Pancreas (tissue), 10 donors: ENCODE measurements at regions not wholly inside any gene's neighbourhood (a gene's known extent, or its start where the extent isn't known, plus 50 kb on each side); places are given as distances from the start of the nearest gene placed in this dataset.
"Not testable (repeated sequence)": the region's sequence is repeated elsewhere in the genome, so short reads cannot be mapped to it uniquely, and the experiment has no call there.

Experiments used
- ATAC-seq, 4 donors: fragments of 200-7000 bp; cut with Tn5 transposase; one replicate each; pipeline versions ENCODE4 v1.8.0 to v1.9.1; 2020; ENCODE audit warnings: mild to moderate bottlenecking in 4 of 4, moderate library complexity in 4 of 4
- DNase-seq, 6 donors: peaks; one replicate each; pipeline ENCODE4 v3.0.0-alpha.2; 2020
- FAIRE-seq: peaks from 2 replicates; lab custom pipeline; 2012; peaks lifted over from hg19 to GRCh38; lab: Jason Lieb, UNC
- H3K27ac ChIP-seq, 4 donors: fragments of 200-600 bp; sonication (generic); 1 replicate in 3 of 4; 2 replicates in 1 of 4; pipeline versions ENCODE4 v1.5.0 to v1.8.0; 2020
- H3K27me3 ChIP-seq, 4 donors: fragments of 200-600 bp; one replicate each; pipeline ENCODE4 v1.8.0; 2021
- H3K36me3 ChIP-seq, 3 donors: fragments of 200-600 bp; sonication (generic) in 1 of 3; one replicate each; pipeline versions ENCODE4 v1.5.0 to v1.8.0; 2020 to 2021
- H3K4me1 ChIP-seq, 3 donors: fragments of 200-600 bp; one replicate each; pipeline ENCODE4 v1.8.0; 2021
- H3K4me3 ChIP-seq, 4 donors: fragments of 200-600 bp; sonication (generic) in 2 of 4; one replicate each; pipeline versions ENCODE4 v1.5.0 to v1.8.0; 2020 to 2021
- H3K9me3 ChIP-seq, 4 donors: fragments of 200-600 bp; one replicate each; pipeline ENCODE4 v1.8.0; 2021
- WGBS, 2 donors: extraction: QIAGEN DNeasy Blood & Tissue Kit; methylation state at CpG; one replicate each; pipeline ENCODE4 v1.1.7; 2013; 5-methylcytosine and 5-hydroxymethylcytosine counted together
- intact Hi-C, 3 donors: fragments of 100-400 bp; cut with DNase I; formaldehyde crosslinking; loops; one replicate each; pipeline versions ENCODE4 v1.11.1 to v1.14.2; 2022
- TF ChIP-seq, protein P1 (sequence below), 4 donors: fragments of 200-600 bp; sonication (generic) in 3 of 4; IDR thresholded peaks; one replicate each; pipeline versions ENCODE4 v1.5.0 to v1.8.0; 2021; ENCODE audit warnings: antibody characterized with exemption in 4 of 4
- donor health status: healthy with polysubstance abuse.
- donor health status: DM: no; HTN: no; CAD: no; lungs with moderate emphysema.
- donor health status: DM: no; HTN: no; CAD: no.
- donor health status: control.
- donor health status: control.
- donor health status: Bipolar disorder and iron deficiency.
- donor health status: DM: yes; HTN: yes; CAD: no.
- donor health status: DM: no; HTN: no; CAD: no.
- donor health status: DM: no; HTN: no; CAD: no.
- donor health status: DM: yes; HTN: yes; CAD: no.

DNA sequence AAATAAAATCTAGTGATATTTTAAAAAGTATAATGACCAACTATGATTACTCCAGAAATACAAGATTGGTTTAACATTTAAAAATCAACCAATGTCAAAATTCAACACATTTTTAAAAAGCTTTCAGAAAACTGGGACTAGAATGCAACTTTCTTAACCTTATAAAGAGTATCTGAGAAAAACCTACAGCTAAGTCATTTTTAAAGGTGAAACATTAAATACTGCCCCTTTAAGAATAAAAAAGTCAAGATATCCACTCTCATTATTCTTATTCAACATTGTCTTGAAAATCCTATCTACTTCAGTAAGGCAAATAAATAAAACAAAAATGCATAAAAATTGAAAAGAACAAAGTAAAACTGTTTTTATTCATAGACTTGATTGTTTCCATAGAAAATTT, 673.2 kb downstream of the UQCRFS1 start:
- TF ChIP-seq, protein P1, sequence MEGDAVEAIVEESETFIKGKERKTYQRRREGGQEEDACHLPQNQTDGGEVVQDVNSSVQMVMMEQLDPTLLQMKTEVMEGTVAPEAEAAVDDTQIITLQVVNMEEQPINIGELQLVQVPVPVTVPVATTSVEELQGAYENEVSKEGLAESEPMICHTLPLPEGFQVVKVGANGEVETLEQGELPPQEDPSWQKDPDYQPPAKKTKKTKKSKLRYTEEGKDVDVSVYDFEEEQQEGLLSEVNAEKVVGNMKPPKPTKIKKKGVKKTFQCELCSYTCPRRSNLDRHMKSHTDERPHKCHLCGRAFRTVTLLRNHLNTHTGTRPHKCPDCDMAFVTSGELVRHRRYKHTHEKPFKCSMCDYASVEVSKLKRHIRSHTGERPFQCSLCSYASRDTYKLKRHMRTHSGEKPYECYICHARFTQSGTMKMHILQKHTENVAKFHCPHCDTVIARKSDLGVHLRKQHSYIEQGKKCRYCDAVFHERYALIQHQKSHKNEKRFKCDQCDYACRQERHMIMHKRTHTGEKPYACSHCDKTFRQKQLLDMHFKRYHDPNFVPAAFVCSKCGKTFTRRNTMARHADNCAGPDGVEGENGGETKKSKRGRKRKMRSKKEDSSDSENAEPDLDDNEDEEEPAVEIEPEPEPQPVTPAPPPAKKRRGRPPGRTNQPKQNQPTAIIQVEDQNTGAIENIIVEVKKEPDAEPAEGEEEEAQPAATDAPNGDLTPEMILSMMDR (IDR thresholded peaks at IDR 0.05): no peak
- ATAC-seq (no peak), DNase-seq (no peak), FAIRE-seq (no peak)
- no peaks in the 10 kb centered on the region for H3K4me1 ChIP-seq
- no peak overlapping the region for H3K4me3 ChIP-seq
- peaks cover 0 to 5% (median 0%) of the 10 kb centered on the region in 4 donors for H3K9me3 ChIP-seq
- no peak overlapping the region for H3K27ac ChIP-seq
- H3K36me3 ChIP-seq: no peaks in the 10 kb centered on the region
- no peaks in the 10 kb centered on the region for H3K27me3 ChIP-seq
- intact Hi-C loops: no loop called here

DNA sequence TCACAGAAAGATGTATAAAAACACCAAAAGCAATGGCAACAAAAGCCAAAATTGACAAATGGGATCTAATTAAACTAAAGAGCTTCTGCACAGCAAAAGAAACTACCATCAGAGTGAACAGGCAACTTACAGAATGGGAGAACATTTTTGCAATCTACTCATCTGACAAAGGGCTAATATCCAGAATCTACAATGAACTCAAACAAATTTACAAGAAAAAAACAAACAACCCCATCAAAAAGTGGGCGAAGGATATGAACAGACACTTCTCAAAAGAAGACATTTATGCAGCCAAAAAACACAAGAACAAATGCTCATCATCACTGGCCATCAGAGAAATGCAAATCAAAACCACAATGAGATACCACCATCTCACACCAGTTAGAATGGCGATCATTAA, 674.4 kb downstream of the UQCRFS1 start:
- ATAC-seq, FAIRE-seq, H3K4me1 ChIP-seq, DNase-seq, intact Hi-C loops, H3K4me3 ChIP-seq, H3K9me3 ChIP-seq, H3K27ac ChIP-seq, H3K36me3 ChIP-seq, H3K27me3 ChIP-seq: not testable (repeated sequence)
- WGBS, 2 donors: 88 to 100% methylated on average over 1 of the region's 2 CpGs

DNA sequence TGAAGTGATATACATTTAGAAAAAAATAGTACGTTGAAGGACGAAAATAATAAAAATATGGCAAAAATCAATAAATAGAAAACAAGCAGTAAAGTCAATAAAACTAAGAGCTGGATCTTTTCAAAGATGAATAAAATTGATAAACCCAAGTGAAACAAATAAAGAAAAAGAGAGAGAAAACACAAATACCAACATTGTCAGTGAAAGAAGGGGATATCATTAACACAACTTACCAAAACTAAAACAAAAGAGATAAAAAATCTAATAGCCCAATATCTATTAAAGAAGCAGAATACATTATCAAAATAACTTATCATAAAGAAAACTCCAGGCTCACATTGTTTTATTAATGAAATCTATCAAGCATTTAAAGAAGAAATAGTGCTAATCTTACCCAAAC, 675.1 kb downstream of the UQCRFS1 start:
- Histone ChIP-seq H3K4me3 (no peak overlapping the region), H3K27me3 (no peaks in the 10 kb centered on the region), H3K9me3 (peaks cover 0 to 5% (median 0%) of the 10 kb centered on the region in 4 donors), H3K4me1 (no peaks in the 10 kb centered on the region), H3K36me3 (no peaks in the 10 kb centered on the region), H3K27ac (no peak overlapping the region)
- 70 to 84% methylated on average over 2 of the region's 2 CpGs for WGBS, 2 donors
- DNase-seq (no peak), FAIRE-seq (no peak), ATAC-seq (no peak)
- intact Hi-C loops: no loop called here
- TF ChIP-seq, protein P1 (IDR thresholded peaks at IDR 0.05): no peak

DNA sequence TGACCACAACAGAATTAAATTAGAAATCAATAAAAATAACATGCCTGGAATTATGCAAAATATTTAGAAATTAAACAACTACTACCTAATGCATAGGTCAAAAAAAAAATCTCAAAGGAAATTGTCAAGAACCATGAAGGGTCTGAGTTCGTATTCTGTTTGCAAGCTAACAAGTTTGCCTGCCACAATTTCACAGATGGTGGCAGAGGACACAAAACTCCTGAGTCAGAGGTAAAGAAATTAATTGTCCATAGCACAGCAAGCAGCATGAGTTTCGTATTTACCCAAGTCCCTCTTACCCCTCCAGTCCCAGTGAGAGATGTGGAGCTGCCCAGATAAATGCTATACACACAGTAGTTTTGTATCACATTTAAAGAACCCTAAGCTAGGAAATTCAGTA, 675.9 kb downstream of the UQCRFS1 start:
- H3K27me3 ChIP-seq: no peaks in the 10 kb centered on the region
- peaks cover 0 to 5% (median 0%) of the 10 kb centered on the region in 4 donors for H3K9me3 ChIP-seq
- no peak overlapping the region for H3K4me3 ChIP-seq
- FAIRE-seq (no peak), DNase-seq (no peak), ATAC-seq (no peak)
- intact Hi-C loops: no loop called here
- H3K4me1 ChIP-seq: no peaks in the 10 kb centered on the region
- no peaks in the 10 kb centered on the region for H3K36me3 ChIP-seq
- TF ChIP-seq, protein P1 (IDR thresholded peaks at IDR 0.05): no peak
- H3K27ac ChIP-seq: no peak overlapping the region
- WGBS, 2 donors: 57 to 67% methylated on average over 2 of the region's 2 CpGs

DNA sequence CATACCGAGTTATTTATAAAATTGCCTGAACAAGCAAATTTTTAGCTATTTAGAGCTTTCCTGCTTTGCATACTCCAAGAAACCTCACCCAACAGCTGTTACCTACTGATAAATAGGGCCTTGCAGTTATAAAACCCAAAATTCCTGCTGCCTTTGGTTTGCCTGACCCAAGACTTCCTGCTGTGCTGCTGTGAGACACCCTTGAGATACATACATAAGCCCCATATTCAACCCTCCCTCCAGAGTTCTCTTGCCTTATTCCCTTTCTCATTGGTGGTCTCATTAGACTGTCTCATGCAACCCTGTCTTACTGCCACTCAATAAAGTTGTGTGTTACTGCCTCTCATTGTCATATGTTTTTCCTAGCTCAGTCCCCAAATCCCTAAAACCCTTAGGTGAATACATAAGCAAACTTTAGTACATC, 677.6 kb downstream of the UQCRFS1 start:
- H3K4me3 ChIP-seq: no peak overlapping the region
- FAIRE-seq: no peak
- WGBS, 2 donors: 36 to 44% methylated on average over 1 of the region's 1 CpG

More for the DNA sequence above, 677.6 kb downstream of the UQCRFS1 start:
- no peak for DNase-seq
- TF ChIP-seq, protein P1 (IDR thresholded peaks at IDR 0.05): no peak
- H3K27me3 ChIP-seq: no peaks in the 10 kb centered on the region
- H3K36me3 ChIP-seq: no peaks in the 10 kb centered on the region
- H3K4me1 ChIP-seq: no peaks in the 10 kb centered on the region
- no peak overlapping the region for H3K27ac ChIP-seq
- intact Hi-C loops: no loop called here
- no peak for ATAC-seq
- peaks cover 0 to 5% (median 0%) of the 10 kb centered on the region in 4 donors for H3K9me3 ChIP-seq
